ENCODE measurements at regions not wholly inside any gene's neighbourhood (a gene's known extent, or its start where the extent isn't known, plus 50 kb on each side); places are given as distances from the start of the nearest gene placed in this dataset.

GRCh38 chr10:29083096-29083495, 205.8 kb upstream of the LYZL1 start:
- H3K27me3 ChIP-seq (ENCODE audit: control insufficient read depth, insufficient read depth, low read length) = no peaks in the 10 kb centered on the region
- no peaks in the 10 kb centered on the region for H3K36me3 ChIP-seq (ENCODE audit: control insufficient read depth, low read depth, low read length)
- H3K9me3 ChIP-seq (ENCODE audit: control insufficient read depth, low read depth, low read length) = no peaks in the 10 kb centered on the region
- H3K4me3 ChIP-seq (ENCODE audit: low read length) = no peak overlapping the region
- no peak overlapping the region for H3K27ac ChIP-seq (ENCODE audit: low read length)
- H3K4me1 ChIP-seq (ENCODE audit: control insufficient read depth, low read depth, low read length) = peaks cover 14% of the 10 kb centered on the region
- no peak overlapping the region for H3K9ac ChIP-seq (ENCODE audit: low read length)

GRCh38 chr10:29084681-29085307, 204.1 kb upstream of the LYZL1 start:
- H3K9ac ChIP-seq (ENCODE audit: low read length) = no peak overlapping the region
- no peaks in the 10 kb centered on the region for H3K9me3 ChIP-seq (ENCODE audit: control insufficient read depth, low read depth, low read length)
- no peak overlapping the region for H3K4me3 ChIP-seq (ENCODE audit: low read length)
- no peaks in the 10 kb centered on the region for H3K36me3 ChIP-seq (ENCODE audit: control insufficient read depth, low read depth, low read length)
- H3K4me1 ChIP-seq (ENCODE audit: control insufficient read depth, low read depth, low read length) = no peaks in the 10 kb centered on the region
- no peaks in the 10 kb centered on the region for H3K27me3 ChIP-seq (ENCODE audit: control insufficient read depth, insufficient read depth, low read length)
- no peak overlapping the region for H3K27ac ChIP-seq (ENCODE audit: low read length)

- no peaks in the 10 kb centered on the region for H3K27me3 ChIP-seq (ENCODE audit: control insufficient read depth, insufficient read depth, low read length)
- no peaks in the 10 kb centered on the region for H3K9me3 ChIP-seq (ENCODE audit: control insufficient read depth, low read depth, low read length)
- no peak overlapping the region for H3K27ac ChIP-seq (ENCODE audit: low read length)
- no peak overlapping the region for H3K9ac ChIP-seq (ENCODE audit: low read length)
- H3K36me3 ChIP-seq (ENCODE audit: control insufficient read depth, low read depth, low read length) = no peaks in the 10 kb centered on the region
- no peaks in the 10 kb centered on the region for H3K4me1 ChIP-seq (ENCODE audit: control insufficient read depth, low read depth, low read length)
- no peak overlapping the region for H3K4me3 ChIP-seq (ENCODE audit: low read length)
Observed at GRCh38 chr10:29089091-29089490, 199.8 kb upstream of the LYZL1 start.

- H3K9me3 ChIP-seq (ENCODE audit: control insufficient read depth, low read depth, low read length) = no peaks in the 10 kb centered on the region
- no peaks in the 10 kb centered on the region for H3K27me3 ChIP-seq (ENCODE audit: control insufficient read depth, insufficient read depth, low read length)
- H3K36me3 ChIP-seq (ENCODE audit: control insufficient read depth, low read depth, low read length) = no peaks in the 10 kb centered on the region
- no peak overlapping the region for H3K27ac ChIP-seq (ENCODE audit: low read length)
- no peak overlapping the region for H3K9ac ChIP-seq (ENCODE audit: low read length)
- no peaks in the 10 kb centered on the region for H3K4me1 ChIP-seq (ENCODE audit: control insufficient read depth, low read depth, low read length)
- no peak overlapping the region for H3K4me3 ChIP-seq (ENCODE audit: low read length)
Observed at GRCh38 chr10:29096303-29096824, 192.5 kb upstream of the LYZL1 start.

- H3K27me3 ChIP-seq (ENCODE audit: control insufficient read depth, insufficient read depth, low read length) = no peaks in the 10 kb centered on the region
- H3K4me1 ChIP-seq (ENCODE audit: control insufficient read depth, low read depth, low read length) = no peaks in the 10 kb centered on the region
- H3K4me3 ChIP-seq (ENCODE audit: low read length) = no peak overlapping the region
- no peaks in the 10 kb centered on the region for H3K9me3 ChIP-seq (ENCODE audit: control insufficient read depth, low read depth, low read length)
- H3K36me3 ChIP-seq (ENCODE audit: control insufficient read depth, low read depth, low read length) = no peaks in the 10 kb centered on the region
- H3K27ac ChIP-seq (ENCODE audit: low read length) = no peak overlapping the region
- H3K9ac ChIP-seq (ENCODE audit: low read length) = no peak overlapping the region
Observed at GRCh38 chr10:29098423-29098822, 190.4 kb upstream of the LYZL1 start.

- Histone ChIP-seq H3K27ac (ENCODE audit: low read length) (no peak overlapping the region), H3K27me3 (ENCODE audit: control insufficient read depth, insufficient read depth, low read length) (no peaks in the 10 kb centered on the region), H3K4me1 (ENCODE audit: control insufficient read depth, low read depth, low read length) (no peaks in the 10 kb centered on the region), H3K9me3 (ENCODE audit: control insufficient read depth, low read depth, low read length) (no peaks in the 10 kb centered on the region), H3K9ac (ENCODE audit: low read length) (no peak overlapping the region), H3K4me3 (ENCODE audit: low read length) (no peak overlapping the region), H3K36me3 (ENCODE audit: control insufficient read depth, low read depth, low read length) (no peaks in the 10 kb centered on the region)
Observed at GRCh38 chr10:29099001-29099400, 189.9 kb upstream of the LYZL1 start.

- Histone ChIP-seq H3K27ac (ENCODE audit: low read length) (no peak overlapping the region), H3K9me3 (ENCODE audit: control insufficient read depth, low read depth, low read length) (no peaks in the 10 kb centered on the region), H3K36me3 (ENCODE audit: control insufficient read depth, low read depth, low read length) (no peaks in the 10 kb centered on the region), H3K4me1 (ENCODE audit: control insufficient read depth, low read depth, low read length) (no peaks in the 10 kb centered on the region), H3K4me3 (ENCODE audit: low read length) (no peak overlapping the region), H3K9ac (ENCODE audit: low read length) (no peak overlapping the region), H3K27me3 (ENCODE audit: control insufficient read depth, insufficient read depth, low read length) (no peaks in the 10 kb centered on the region)
Observed at GRCh38 chr10:29099415-29099814, 189.5 kb upstream of the LYZL1 start.

GRCh38 chr10:29100505-29100904, 188.4 kb upstream of the LYZL1 start:
- no peak overlapping the region for H3K9ac ChIP-seq (ENCODE audit: low read length)
- H3K4me1 ChIP-seq (ENCODE audit: control insufficient read depth, low read depth, low read length) = no peaks in the 10 kb centered on the region
- no peaks in the 10 kb centered on the region for H3K27me3 ChIP-seq (ENCODE audit: control insufficient read depth, insufficient read depth, low read length)
- H3K4me3 ChIP-seq (ENCODE audit: low read length) = no peak overlapping the region
- no peaks in the 10 kb centered on the region for H3K9me3 ChIP-seq (ENCODE audit: control insufficient read depth, low read depth, low read length)
- H3K27ac ChIP-seq (ENCODE audit: low read length) = no peak overlapping the region
- no peaks in the 10 kb centered on the region for H3K36me3 ChIP-seq (ENCODE audit: control insufficient read depth, low read depth, low read length)

- H3K9me3 ChIP-seq (ENCODE audit: control insufficient read depth, low read depth, low read length) = no peaks in the 10 kb centered on the region
- H3K4me3 ChIP-seq (ENCODE audit: low read length) = no peak overlapping the region
- H3K36me3 ChIP-seq (ENCODE audit: control insufficient read depth, low read depth, low read length) = no peaks in the 10 kb centered on the region
- H3K4me1 ChIP-seq (ENCODE audit: control insufficient read depth, low read depth, low read length) = no peaks in the 10 kb centered on the region
- H3K27me3 ChIP-seq (ENCODE audit: control insufficient read depth, insufficient read depth, low read length) = no peaks in the 10 kb centered on the region
- no peak overlapping the region for H3K27ac ChIP-seq (ENCODE audit: low read length)
- no peak overlapping the region for H3K9ac ChIP-seq (ENCODE audit: low read length)
Observed at GRCh38 chr10:29102233-29102632, 186.6 kb upstream of the LYZL1 start.

GRCh38 chr10:29102636-29103035, 186.2 kb upstream of the LYZL1 start:
- H3K4me3 ChIP-seq (ENCODE audit: low read length) = no peak overlapping the region
- H3K27me3 ChIP-seq (ENCODE audit: control insufficient read depth, insufficient read depth, low read length) = no peaks in the 10 kb centered on the region
- H3K27ac ChIP-seq (ENCODE audit: low read length) = no peak overlapping the region
- no peaks in the 10 kb centered on the region for H3K36me3 ChIP-seq (ENCODE audit: control insufficient read depth, low read depth, low read length)
- H3K9ac ChIP-seq (ENCODE audit: low read length) = no peak overlapping the region
- no peaks in the 10 kb centered on the region for H3K4me1 ChIP-seq (ENCODE audit: control insufficient read depth, low read depth, low read length)
- no peaks in the 10 kb centered on the region for H3K9me3 ChIP-seq (ENCODE audit: control insufficient read depth, low read depth, low read length)

GRCh38 chr10:29104661-29105399, 184.0 kb upstream of the LYZL1 start:
- H3K4me1 ChIP-seq (ENCODE audit: control insufficient read depth, low read depth, low read length) = no peaks in the 10 kb centered on the region
- no peaks in the 10 kb centered on the region for H3K9me3 ChIP-seq (ENCODE audit: control insufficient read depth, low read depth, low read length)
- H3K27me3 ChIP-seq (ENCODE audit: control insufficient read depth, insufficient read depth, low read length) = no peaks in the 10 kb centered on the region
- H3K4me3 ChIP-seq (ENCODE audit: low read length) = no peak overlapping the region
- no peaks in the 10 kb centered on the region for H3K36me3 ChIP-seq (ENCODE audit: control insufficient read depth, low read depth, low read length)
- H3K27ac ChIP-seq (ENCODE audit: low read length) = no peak overlapping the region
- H3K9ac ChIP-seq (ENCODE audit: low read length) = no peak overlapping the region

Measured in iPS-18a (cell line).